Suprapubic skin (tissue), 4 donors: ENCODE measurements at regions not wholly inside any gene's neighbourhood (a gene's known extent, or its start where the extent isn't known, plus 50 kb on each side); places are given as distances from the start of the nearest gene placed in this dataset.

Source experiments
- DNase-seq, 2 donors: peaks; one replicate each; pipeline ENCODE4 v3.0.0-alpha.2; 2019; ENCODE audit warnings: low spot score in 2 of 2
- H3K27ac ChIP-seq: fragments of 200-600 bp; sonication (generic); one replicate; pipeline ENCODE4 v1.5.1; 2019
- H3K27me3 ChIP-seq: fragments of 200-600 bp; sonication (generic); one replicate; pipeline ENCODE4 v1.5.1; 2019
- H3K36me3 ChIP-seq: fragments of 200-600 bp; sonication (generic); one replicate; pipeline ENCODE4 v1.5.1; 2019
- H3K4me1 ChIP-seq: fragments of 200-600 bp; sonication (generic); one replicate; pipeline ENCODE4 v1.5.1; 2019
- H3K4me3 ChIP-seq: fragments of 200-600 bp; sonication (generic); one replicate; pipeline ENCODE4 v1.5.1; 2019; ENCODE audit warnings: mild to moderate bottlenecking
- H3K9me3 ChIP-seq: fragments of 200-600 bp; sonication (generic); one replicate; pipeline ENCODE4 v1.5.1; 2019
- EP300 ChIP-seq: sonication (generic); formaldehyde crosslinking; IDR thresholded peaks from one replicate; pipeline ENCODE4 v1.6.1; 2017; ENCODE audit warnings: antibody characterized with exemption
- POLR2A ChIP-seq, 2 donors: fragments of 450-650 bp; IDR thresholded peaks; one replicate each; pipeline ENCODE4 v1.6.1; 2017; ENCODE audit warnings: antibody characterized with exemption in 2 of 2, mild to moderate bottlenecking in 2 of 2, moderate library complexity in 2 of 2
- POLR2AphosphoS5 ChIP-seq, 3 donors: sonication (generic); formaldehyde crosslinking; IDR thresholded peaks; one replicate each; pipeline ENCODE4 v1.6.1; 2017; ENCODE audit warnings: antibody characterized with exemption in 3 of 3
- WGBS: methylation state at CpG from one replicate; pipeline ENCODE4 v1.1.5; 2018; 5-methylcytosine and 5-hydroxymethylcytosine counted together
- TF ChIP-seq, protein P1 (sequence below), 2 donors: fragments of 200-600 bp in 1 of 2; fragments of 450-650 bp in 1 of 2; sonication (generic) in 1 of 2; IDR thresholded peaks; one replicate each; pipeline ENCODE4 v1.5.1; 2016 to 2019; ENCODE audit warnings: antibody characterized with exemption in 2 of 2, mild to moderate bottlenecking in 1 of 2, moderate library complexity in 1 of 2

DNA sequence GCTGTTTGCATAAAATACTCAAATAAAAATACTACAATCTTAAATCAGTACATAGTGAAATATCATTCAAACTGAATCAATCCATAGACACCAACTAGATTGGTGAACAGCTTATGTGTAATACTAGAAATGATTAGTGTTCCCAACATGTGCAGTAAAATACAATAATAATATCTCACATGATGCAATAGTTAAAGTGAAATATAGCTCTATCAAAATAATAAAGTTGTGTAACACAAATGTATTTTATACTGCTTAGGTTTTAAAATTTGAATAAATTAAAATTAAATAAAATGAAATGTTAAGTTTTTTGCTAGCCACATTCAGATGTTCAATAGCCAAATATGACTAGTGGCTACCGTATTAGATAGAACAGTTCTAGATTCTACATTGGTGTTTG, 714.1 kb downstream of the ZNF385D start:
- Histone ChIP-seq H3K4me1 (no peaks in the 10 kb centered on the region), H3K9me3 (no peaks in the 10 kb centered on the region), H3K4me3 (no peak overlapping the region), H3K36me3 (no peaks in the 10 kb centered on the region), H3K27me3 (no peaks in the 10 kb centered on the region), H3K27ac (no peak overlapping the region)
- DNase-seq: no peak
- no peak for TF ChIP-seq POLR2AphosphoS5 (IDR thresholded peaks at IDR 0.05)
- no peak for TF ChIP-seq POLR2A (IDR thresholded peaks at IDR 0.05)
- TF ChIP-seq EP300: no peak
- TF ChIP-seq, protein P1, sequence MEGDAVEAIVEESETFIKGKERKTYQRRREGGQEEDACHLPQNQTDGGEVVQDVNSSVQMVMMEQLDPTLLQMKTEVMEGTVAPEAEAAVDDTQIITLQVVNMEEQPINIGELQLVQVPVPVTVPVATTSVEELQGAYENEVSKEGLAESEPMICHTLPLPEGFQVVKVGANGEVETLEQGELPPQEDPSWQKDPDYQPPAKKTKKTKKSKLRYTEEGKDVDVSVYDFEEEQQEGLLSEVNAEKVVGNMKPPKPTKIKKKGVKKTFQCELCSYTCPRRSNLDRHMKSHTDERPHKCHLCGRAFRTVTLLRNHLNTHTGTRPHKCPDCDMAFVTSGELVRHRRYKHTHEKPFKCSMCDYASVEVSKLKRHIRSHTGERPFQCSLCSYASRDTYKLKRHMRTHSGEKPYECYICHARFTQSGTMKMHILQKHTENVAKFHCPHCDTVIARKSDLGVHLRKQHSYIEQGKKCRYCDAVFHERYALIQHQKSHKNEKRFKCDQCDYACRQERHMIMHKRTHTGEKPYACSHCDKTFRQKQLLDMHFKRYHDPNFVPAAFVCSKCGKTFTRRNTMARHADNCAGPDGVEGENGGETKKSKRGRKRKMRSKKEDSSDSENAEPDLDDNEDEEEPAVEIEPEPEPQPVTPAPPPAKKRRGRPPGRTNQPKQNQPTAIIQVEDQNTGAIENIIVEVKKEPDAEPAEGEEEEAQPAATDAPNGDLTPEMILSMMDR (IDR thresholded peaks at IDR 0.05): no peak
- WGBS: 90% methylated on average over 1 of the region's 1 CpG

DNA sequence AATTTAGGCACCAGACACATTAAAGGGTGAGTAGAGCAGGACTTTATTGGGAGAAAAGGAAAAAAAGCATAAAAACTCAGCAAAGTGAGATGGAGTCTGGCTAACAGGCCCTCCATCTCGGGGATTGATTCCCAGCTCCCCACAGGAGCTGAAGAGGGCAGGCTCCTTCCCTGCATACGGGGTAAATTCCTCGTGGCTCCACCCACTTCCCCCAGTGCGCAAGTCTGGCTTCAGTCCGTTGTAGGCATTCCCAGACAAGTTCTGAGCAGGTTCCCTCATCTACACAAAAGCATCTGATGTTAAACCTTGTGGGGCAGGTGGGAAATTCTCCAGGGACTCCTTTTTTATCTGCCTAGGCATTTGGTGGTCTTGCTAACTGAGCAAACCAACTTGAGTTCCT, 722.6 kb downstream of the ZNF385D start:
- TF ChIP-seq, protein P1 (IDR thresholded peaks at IDR 0.05): no peak
- no peak for TF ChIP-seq EP300
- no peak for TF ChIP-seq POLR2AphosphoS5 (IDR thresholded peaks at IDR 0.05)
- TF ChIP-seq POLR2A (IDR thresholded peaks at IDR 0.05): no peak
- Histone ChIP-seq H3K4me3 (no peak overlapping the region), H3K27me3 (no peaks in the 10 kb centered on the region), H3K27ac (no peak overlapping the region), H3K4me1 (no peaks in the 10 kb centered on the region), H3K36me3 (no peaks in the 10 kb centered on the region), H3K9me3 (no peaks in the 10 kb centered on the region)
- no peak for DNase-seq
- WGBS: 86% methylated on average over 5 of the region's 5 CpGs

DNA sequence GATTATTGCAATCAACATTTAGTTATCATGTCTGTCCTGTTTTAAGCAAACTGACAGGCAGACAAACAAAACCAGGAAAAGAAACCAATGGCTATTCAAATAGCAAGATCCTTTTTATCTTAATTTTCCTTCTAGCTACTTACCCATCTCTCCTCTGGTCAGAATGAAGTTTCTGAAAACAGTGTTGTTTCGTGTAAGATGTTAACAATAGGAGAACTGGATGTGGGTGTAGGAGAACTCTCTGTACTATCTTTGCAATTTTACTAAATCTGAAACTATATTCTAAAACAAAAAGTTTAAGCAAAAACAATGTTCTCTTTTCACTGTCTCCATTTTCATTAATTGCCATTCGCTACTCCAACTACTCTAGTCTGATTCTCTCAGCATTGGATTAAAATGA, 726.4 kb downstream of the ZNF385D start:
- Histone ChIP-seq H3K9me3 (no peaks in the 10 kb centered on the region), H3K4me3 (no peak overlapping the region), H3K36me3 (no peaks in the 10 kb centered on the region), H3K4me1 (no peaks in the 10 kb centered on the region), H3K27me3 (no peaks in the 10 kb centered on the region), H3K27ac (no peak overlapping the region)
- TF ChIP-seq POLR2A (IDR thresholded peaks at IDR 0.05) (no peak), POLR2AphosphoS5 (IDR thresholded peaks at IDR 0.05) (no peak), EP300 (no peak)
- TF ChIP-seq, protein P1 (IDR thresholded peaks at IDR 0.05): no peak
- WGBS: 83% methylated on average over 2 of the region's 2 CpGs
- no peak for DNase-seq

DNA sequence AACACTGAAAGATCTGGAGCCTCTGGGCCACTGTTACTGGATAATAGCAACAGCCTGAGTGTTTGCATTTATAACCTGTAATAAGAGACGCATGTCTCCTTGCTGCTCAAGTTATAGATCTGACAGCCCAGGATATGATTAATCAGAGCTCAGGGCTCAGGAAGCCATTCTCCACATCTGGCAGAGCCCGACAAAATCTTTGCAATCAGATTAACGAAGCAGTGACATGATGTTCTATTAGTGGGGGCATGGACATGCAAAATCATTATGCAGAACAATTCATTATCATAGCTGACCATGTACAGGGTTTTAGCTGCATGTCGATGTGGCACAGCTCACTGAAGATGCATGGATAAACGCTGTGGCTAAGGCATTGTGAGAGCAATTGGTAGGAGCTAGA, 730.3 kb downstream of the ZNF385D start:
- WGBS: 54% methylated on average over 5 of the region's 5 CpGs
- Histone ChIP-seq H3K9me3 (peaks cover 11% of the 10 kb centered on the region), H3K27me3 (no peaks in the 10 kb centered on the region), H3K36me3 (no peaks in the 10 kb centered on the region), H3K27ac (no peak overlapping the region), H3K4me1 (no peaks in the 10 kb centered on the region), H3K4me3 (no peak overlapping the region)
- no peak for TF ChIP-seq EP300
- TF ChIP-seq, protein P1 (IDR thresholded peaks at IDR 0.05): no peak
- DNase-seq: no peak

DNA sequence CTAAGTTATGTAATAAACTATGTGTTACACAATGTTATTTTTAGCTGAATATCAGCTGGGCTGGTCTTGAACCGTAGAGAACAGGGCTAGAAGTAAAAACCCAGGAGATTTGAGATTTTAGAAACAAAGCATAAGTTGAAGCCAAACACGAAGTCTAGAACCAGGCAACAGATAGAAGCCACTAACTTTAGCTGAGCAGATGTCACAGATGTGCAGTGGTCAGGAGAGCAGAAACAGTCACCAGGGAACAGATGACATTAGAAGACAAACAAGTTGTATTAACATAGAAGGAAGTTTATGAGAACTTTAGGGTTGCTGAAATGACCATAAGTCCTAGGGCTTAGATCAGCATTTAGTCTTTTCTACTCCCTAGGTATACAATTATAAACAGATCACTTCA, 731.0 kb downstream of the ZNF385D start:
- DNase-seq: no peak
- Histone ChIP-seq H3K9me3 (peaks cover 11% of the 10 kb centered on the region), H3K27me3 (no peaks in the 10 kb centered on the region), H3K36me3 (no peaks in the 10 kb centered on the region), H3K27ac (no peak overlapping the region), H3K4me1 (no peaks in the 10 kb centered on the region), H3K4me3 (no peak overlapping the region)
- 55% methylated on average over 2 of the region's 2 CpGs for WGBS
- no peak for TF ChIP-seq POLR2A (IDR thresholded peaks at IDR 0.05)
- TF ChIP-seq, protein P1 (IDR thresholded peaks at IDR 0.05): no peak
- TF ChIP-seq EP300: no peak
- no peak for TF ChIP-seq POLR2AphosphoS5 (IDR thresholded peaks at IDR 0.05)
